Activated T-cell treated with anti-CD3 and anti-CD28 coated beads for 24 hours (primary cell): ENCODE measurements at regions not wholly inside any gene's neighbourhood (a gene's known extent, or its start where the extent isn't known, plus 50 kb on each side); places are given as distances from the start of the nearest gene placed in this dataset.

Source experiments
- DNase-seq: peaks from one replicate; pipeline ENCODE4 v3.0.0-alpha.2; 2020; ENCODE audit warnings: low read depth

- peak; percentile 58 for DNase-seq
Measured at GRCh38 chr10:42932735-42933447, 144.0 kb upstream of the RET start.

GRCh38 chr10:42933448-42934340 is 143.2 kb upstream of the RET start:
- DNase-seq: no peak

DNA sequence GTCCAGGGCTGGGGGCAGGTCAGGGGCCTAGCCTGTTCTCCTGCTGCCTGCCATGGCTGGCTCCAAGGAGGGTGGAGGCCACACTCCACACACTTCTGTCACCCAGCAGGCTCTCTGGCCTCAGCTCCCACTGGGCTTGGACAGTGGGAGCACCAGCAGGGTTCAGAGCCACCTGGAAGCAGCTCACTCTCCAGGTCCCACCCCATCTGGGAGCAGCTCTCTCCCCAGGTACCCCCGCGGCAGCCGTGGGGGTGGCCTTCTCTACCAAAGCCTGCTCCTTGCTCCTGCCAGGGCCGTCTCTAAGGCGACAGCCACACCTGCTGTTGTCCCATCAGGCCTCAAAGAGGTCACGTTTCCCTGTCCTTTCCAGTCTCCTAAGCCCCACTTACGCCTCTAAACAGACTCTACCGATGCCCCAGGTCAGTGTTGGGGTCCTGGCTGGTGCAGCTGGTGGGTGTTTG is 142.5 kb upstream of the RET start:
- DNase-seq: no peak

- DNase-seq: no peak
Measured at GRCh38 chr10:42934842-42935241, 142.0 kb upstream of the RET start.

GRCh38 chr10:42935466-42935865 is 141.4 kb upstream of the RET start:
- DNase-seq: no peak

- DNase-seq: no peak
Measured at GRCh38 chr10:42936580-42936979, 140.3 kb upstream of the RET start.

GRCh38 chr10:42937048-42937447 is 139.8 kb upstream of the RET start:
- DNase-seq: no peak

DNA sequence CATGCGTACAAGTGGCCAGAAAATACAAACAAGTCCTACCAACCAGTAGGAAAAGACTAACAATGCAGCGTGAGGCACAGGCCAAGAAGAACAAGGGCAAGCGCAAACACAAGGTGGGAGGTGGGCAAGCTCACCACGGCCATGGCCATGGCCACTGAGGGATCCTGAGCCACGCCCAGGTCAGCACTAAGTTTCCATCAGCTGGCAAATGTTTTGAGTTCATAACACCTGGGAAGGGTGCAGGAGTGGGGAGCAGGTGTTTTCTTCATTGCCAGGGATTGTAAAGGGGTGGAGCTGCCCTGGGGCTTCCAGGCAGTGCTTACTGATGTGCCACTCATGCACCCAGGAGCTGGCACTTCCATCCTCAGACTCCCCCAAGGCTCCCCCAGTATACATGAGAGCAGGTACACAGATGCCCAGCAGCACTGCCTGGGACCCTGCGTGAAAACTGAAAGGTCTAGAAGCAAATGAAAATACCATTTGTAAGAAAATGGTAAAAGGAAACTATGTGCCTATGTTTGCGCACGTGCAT is 139.2 kb upstream of the RET start:
- no peak for DNase-seq

DNA sequence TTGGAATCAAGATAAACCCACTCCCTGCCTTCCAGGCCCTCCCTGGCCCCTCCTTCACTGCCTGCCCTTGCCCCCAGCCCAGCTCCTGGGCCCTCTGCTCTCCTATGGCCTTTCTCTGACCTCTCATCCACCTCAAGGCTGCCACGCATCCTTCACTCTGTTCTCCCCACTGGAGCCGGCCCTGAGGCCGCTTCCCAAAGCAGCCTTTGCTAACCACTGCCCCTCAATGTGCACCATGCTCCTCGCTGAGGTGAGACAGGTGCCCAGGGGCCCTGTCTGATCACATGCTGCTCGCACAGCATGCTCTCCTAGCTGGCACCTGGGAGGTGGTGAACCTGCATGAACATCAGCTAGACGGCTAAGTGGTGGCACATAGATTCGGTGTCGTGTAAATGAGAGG is 138.5 kb upstream of the RET start:
- DNase-seq: no peak

DNA sequence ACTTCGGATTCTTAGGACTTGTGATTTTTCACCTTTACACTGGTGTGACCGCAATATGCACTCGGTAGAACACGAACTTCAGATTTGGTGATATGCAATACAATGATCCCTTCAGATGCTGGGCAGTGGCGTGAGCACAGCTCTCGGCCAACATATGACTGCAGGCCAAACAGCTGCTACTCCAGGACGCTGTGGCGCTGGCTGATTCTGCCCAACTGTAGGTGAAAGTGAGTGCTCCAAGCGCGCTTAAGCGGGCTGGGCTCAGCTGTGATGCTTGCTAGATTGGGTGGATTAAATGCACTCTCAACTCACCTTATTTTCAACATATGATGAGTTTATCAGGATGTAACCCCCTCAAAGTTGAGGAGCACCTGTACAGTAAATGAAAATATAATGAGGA is 137.6 kb upstream of the RET start:
- no peak for DNase-seq

DNA sequence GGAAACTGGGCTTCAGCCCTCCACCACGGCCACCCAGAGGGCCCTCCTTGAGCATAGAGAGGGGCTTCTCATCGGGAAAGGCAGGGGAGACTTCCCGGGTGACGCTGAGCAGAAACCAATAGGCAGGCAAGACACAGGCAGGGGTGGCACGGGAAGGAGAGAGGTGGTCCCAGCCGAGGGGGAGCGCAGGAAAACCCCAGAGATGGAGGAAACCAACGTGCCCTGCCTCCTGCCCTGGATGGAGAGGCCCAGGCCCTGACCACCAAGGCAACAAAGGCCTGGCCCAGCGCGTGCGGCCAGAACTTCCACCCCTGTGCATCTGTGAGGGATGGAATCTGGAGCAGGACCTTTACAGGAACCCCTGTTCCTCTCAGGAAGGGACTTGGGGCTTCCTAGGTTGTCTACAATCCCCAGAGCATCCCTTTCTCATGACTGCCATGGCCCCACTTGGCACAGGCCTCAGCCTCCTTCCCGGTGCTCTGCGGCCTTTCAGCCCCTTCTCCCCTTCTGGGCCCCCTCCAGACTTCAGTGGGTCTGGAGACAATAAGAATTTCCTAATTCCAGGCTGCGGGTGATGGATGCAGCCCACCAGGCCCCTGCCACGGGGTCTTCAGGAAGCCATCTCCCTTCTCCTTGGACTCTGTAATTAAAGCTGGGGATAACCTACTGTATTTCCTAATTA is 137.0 kb upstream of the RET start:
- no peak for DNase-seq

- no peak for DNase-seq
Measured at GRCh38 chr10:42940487-42941294, 136.2 kb upstream of the RET start.

- no peak for DNase-seq
Measured at GRCh38 chr10:42941295-42941644, 135.6 kb upstream of the RET start.

- no peak for DNase-seq
Measured at GRCh38 chr10:42941790-42942189, 135.1 kb upstream of the RET start.

GRCh38 chr10:42942279-42942950 is 134.5 kb upstream of the RET start:
- DNase-seq: no peak

DNA sequence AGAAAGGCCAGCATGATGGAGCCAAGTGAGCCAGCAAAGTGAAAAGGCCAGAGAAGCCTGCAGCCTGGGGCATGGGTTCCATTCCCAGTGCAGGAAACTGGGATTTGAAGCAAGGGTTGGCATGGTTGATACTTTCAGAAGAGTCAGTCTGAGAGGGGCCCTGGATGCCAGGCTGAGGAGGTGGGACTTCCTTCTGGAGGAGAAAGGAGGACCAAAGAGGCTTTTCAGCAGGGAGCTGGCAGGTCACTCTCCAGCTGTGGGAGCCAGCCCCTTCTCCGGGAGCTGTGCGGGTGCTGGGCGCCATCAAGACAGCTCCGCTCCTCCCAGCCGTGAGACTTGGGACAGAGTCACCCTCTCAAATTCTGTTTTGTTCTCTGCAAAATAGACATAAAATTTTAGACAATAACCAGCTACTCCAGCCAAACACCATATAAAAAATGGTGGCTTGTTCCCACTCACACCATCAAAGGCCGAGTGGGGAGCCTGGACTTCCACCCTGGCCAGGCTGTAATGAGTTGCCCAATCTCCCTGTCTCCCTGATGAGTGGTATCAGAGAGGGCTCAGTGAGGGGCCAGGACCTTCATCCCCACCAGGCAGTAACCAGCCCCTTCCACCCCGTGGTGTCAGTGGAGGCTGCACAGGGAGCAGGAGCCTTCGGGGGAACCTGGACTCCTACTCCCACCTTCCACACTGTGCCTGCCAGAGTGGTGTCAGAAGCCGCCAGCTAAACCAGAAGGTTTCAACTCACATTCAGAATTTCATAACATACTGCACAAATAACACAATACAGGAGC is 133.6 kb upstream of the RET start:
- DNase-seq: no peak

GRCh38 chr10:42948040-42948439 is 128.8 kb upstream of the RET start:
- no peak for DNase-seq

DNA sequence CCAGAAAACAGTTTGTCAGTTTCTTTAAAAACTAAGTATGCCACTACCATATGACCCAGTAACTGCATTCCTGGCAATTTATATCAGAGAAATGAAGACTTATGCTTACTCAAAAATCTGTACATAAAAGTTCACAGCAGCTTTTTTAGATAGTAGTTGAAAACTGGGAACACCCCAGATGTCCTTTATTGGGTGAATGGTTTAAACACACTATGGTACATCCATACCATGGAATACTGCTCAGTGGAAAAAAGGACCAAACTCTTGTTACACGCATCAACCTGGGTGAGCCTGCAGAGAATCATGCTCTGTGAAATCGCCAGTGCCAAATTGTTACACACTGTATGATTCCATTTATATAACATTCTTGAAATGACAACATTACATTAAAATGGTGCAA is 127.6 kb upstream of the RET start:
- DNase-seq: no peak

DNA sequence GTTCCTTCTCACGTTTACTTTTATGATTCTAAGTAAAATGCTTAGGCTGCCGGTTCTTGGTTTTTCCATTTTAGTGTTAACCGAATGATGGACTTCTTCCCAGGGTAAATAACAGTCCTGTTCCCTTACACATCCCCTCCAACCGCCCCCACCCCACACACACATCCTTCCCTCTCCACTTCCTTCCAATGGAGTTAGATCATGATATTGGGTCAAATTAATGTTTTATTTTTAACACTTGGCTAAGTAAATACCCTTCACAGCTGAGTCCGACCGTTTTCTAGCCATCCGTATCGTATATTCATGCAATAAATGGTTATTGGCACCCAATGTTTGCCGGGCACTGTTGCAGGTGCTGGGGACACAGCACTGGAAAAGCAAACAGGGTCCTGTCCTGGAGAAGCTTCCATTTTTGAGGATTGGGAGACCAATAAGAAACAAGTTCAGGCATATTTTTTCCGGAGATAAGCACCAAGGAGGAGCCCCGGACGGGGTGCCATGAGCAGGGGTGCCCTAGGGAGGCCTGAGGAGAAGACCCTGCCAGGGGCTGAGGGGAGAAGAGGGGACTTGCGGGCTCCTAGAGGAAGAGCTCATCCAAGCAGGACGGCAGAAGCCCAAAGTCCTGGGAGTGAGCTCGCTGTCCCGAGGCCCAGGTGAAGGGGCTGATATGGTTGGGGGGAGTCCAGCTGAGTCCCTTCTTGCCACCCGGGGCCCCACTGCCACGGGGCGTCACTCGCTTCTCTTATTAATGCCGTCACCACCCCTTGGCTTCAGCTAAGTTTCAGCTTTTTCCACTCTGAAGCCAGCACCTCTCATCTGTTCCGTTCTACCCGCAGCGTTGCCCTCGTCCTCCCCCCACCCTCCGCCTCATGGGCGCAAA is 126.0 kb upstream of the RET start:
- no peak for DNase-seq
